ENCODE measurements at regions not wholly inside any gene's neighbourhood (a gene's known extent, or its start where the extent isn't known, plus 50 kb on each side); places are given as distances from the start of the nearest gene placed in this dataset.

DNA sequence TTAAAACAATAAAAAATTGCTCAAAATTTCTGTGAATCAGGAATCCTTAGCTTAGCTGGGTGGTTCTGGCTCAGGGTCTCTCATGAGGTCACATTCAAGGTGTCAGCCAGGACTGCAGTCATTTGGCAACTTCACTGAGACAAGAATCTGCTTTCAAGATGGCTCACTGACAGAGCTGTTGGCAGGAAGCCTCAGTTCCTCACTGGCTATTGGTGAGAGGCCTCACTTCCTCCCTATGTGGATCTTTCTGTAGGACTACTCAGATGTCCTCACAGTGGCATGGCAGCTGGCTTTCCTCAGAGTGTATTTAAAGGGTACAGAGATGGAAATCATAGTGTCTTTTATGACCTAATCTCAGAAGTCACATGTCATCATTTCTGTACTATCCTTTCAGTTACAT lies 785.7 kb downstream of the ADGRL2 start:
- TF ChIP-seq, protein P1, sequence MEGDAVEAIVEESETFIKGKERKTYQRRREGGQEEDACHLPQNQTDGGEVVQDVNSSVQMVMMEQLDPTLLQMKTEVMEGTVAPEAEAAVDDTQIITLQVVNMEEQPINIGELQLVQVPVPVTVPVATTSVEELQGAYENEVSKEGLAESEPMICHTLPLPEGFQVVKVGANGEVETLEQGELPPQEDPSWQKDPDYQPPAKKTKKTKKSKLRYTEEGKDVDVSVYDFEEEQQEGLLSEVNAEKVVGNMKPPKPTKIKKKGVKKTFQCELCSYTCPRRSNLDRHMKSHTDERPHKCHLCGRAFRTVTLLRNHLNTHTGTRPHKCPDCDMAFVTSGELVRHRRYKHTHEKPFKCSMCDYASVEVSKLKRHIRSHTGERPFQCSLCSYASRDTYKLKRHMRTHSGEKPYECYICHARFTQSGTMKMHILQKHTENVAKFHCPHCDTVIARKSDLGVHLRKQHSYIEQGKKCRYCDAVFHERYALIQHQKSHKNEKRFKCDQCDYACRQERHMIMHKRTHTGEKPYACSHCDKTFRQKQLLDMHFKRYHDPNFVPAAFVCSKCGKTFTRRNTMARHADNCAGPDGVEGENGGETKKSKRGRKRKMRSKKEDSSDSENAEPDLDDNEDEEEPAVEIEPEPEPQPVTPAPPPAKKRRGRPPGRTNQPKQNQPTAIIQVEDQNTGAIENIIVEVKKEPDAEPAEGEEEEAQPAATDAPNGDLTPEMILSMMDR (IDR thresholded peaks at IDR 0.05), result no peak
- TF ChIP-seq POLR2A (IDR thresholded peaks at IDR 0.05), result no peak
- no peaks in the 10 kb centered on the region for H3K27me3 ChIP-seq
- intact Hi-C loops (cut with DNase I), result no loop called here
- no peaks in the 10 kb centered on the region for H3K4me1 ChIP-seq (replicated peaks in 1 of 2)
- DNase-seq, result peak in 2 of 7 donors; percentile 15 to 51
- no peak overlapping the region for H3K27ac ChIP-seq
- H3K9me3 ChIP-seq (replicated peaks in 1 of 3), result no peaks in the 10 kb centered on the region
- H3K36me3 ChIP-seq (replicated peaks in 1 of 2), result no peaks in the 10 kb centered on the region
- no peak overlapping the region for H3K4me3 ChIP-seq

DNA sequence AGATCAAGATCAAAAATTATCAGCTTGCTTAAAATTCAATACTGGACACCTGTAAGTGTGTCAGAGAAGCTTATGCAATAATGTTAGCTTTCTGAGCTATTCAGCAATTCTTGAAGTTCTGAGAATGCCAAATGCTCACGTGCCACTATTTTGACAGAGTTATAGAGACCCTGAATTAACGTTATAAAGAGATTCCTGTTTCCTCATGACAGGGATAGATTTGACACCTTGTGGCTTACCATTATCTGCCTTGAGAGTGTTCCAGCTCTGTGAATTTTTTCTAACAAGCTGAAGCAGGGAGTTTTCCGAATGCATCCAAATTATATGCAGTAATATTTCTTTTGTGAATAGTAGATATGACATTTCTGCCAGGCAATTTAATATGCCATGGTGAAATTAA lies 781.6 kb downstream of the ADGRL2 start:
- Histone ChIP-seq H3K27me3 (no peaks in the 10 kb centered on the region), H3K4me3 (no peak overlapping the region), H3K9me3 (replicated peaks in 1 of 3) (peaks cover 0 to 4% (median 0%) of the 10 kb centered on the region in 3 donors), H3K27ac (no peak overlapping the region), H3K36me3 (replicated peaks in 1 of 2) (no peaks in the 10 kb centered on the region), H3K4me1 (replicated peaks in 1 of 2) (no peaks in the 10 kb centered on the region)
- no peak for TF ChIP-seq POLR2A (IDR thresholded peaks at IDR 0.05)
- intact Hi-C loops (cut with DNase I), result no loop called here
- 35 to 58% (median 49%) methylated on average over 3 of the region's 3 CpGs for WGBS, 4 donors
- DNase-seq, result no peak

DNA sequence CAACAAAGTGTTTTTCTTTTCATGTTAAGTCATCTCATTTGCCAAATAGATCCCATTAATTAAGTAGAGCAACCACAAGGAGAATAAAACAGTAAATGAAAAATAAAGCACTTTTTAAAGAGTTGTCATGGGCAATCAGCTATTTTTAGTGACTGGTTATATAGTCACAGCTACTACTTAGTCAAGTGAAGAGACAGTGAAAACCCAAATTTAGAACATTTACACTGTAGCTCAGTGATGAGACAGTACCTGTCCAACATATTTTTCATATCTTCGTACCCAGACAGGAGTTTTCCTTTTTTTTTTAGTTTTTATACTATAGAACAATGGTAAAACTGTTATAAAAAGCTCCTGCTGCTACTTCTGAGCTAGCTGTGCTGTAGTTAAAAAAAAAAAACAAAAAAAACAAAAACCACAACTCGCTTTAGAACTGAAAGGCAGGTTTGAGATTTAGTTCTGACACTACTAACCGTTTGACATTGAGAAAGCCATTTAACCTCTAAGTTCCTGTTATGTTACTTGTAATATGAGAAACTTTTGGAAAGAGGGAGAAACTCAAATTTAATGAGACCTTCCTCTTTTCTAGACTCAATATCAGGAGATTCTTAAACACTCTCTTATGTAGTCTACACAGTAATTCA lies 777.5 kb downstream of the ADGRL2 start:
- H3K9me3 ChIP-seq (replicated peaks in 1 of 3), result peaks cover 0 to 11% (median 0%) of the 10 kb centered on the region in 3 donors
- 46 to 51% (median 47%) methylated on average over 3 of the region's 3 CpGs for WGBS, 4 donors
- no peak overlapping the region for H3K27ac ChIP-seq
- intact Hi-C loops (cut with DNase I), result no loop called here
- H3K4me1 ChIP-seq (replicated peaks in 1 of 2), result no peaks in the 10 kb centered on the region
- H3K27me3 ChIP-seq, result no peaks in the 10 kb centered on the region
- H3K36me3 ChIP-seq (replicated peaks in 1 of 2), result no peaks in the 10 kb centered on the region
- no peak overlapping the region for H3K4me3 ChIP-seq
- no peak for DNase-seq
- TF ChIP-seq, protein P1 (IDR thresholded peaks at IDR 0.05), result no peak
- no peak for TF ChIP-seq POLR2A (IDR thresholded peaks at IDR 0.05)

DNA sequence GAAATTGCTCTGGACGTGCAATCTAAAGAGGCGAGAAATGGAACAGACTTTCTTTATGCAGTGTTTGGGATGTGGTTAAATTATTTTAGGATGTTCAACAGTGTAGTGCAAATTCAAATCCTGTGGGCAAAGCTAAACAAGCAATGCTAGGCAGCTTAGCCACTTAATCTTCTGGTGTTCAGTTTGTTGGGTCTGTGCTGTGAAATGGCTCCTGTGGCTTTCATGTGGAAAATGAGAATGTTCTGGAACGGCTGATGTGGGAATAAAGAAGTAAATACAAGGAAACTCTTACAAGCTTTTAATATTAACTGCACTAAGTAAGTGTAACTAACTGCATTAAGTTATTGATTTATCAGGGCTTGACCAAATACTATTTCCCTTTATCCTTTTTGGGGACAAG lies 766.6 kb downstream of the ADGRL2 start:
- 78 to 83% (median 80%) methylated on average over 3 of the region's 3 CpGs for WGBS, 4 donors
- intact Hi-C loops (cut with DNase I), result no loop called here
- Histone ChIP-seq H3K4me1 (replicated peaks in 1 of 2) (peaks cover 0 to 12% of the 10 kb centered on the region in 2 donors), H3K36me3 (replicated peaks in 1 of 2) (no peaks in the 10 kb centered on the region), H3K4me3 (no peak overlapping the region), H3K27ac (no peak overlapping the region), H3K27me3 (no peaks in the 10 kb centered on the region), H3K9me3 (replicated peaks in 1 of 3) (no peaks in the 10 kb centered on the region)
- no peak for DNase-seq
- TF ChIP-seq, protein P1 (IDR thresholded peaks at IDR 0.05), result no peak
- no peak for TF ChIP-seq POLR2A (IDR thresholded peaks at IDR 0.05)

DNA sequence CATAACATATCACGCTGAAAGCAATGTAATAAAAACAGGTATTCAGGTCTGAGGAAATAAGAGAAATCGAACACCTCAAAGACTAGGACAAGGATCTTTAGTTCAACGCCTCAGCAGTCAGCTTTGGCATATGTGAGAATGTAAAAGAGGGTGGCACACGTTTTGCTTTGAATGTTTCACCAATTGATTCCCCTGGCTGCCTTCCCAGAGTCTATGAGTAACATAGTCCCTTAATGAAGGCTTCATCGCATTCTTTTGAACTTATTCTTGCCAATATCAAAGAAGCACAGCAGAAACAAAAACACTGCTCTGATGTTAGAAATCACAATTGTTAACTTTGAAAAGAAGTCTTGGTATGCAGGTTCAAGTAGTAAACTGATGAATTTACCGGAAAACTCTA lies 764.8 kb downstream of the ADGRL2 start:
- Histone ChIP-seq H3K27me3 (no peaks in the 10 kb centered on the region), H3K4me3 (no peak overlapping the region), H3K9me3 (replicated peaks in 1 of 3) (no peaks in the 10 kb centered on the region), H3K27ac (no peak overlapping the region), H3K36me3 (replicated peaks in 1 of 2) (no peaks in the 10 kb centered on the region), H3K4me1 (replicated peaks in 1 of 2) (peaks cover 0 to 12% of the 10 kb centered on the region in 2 donors)
- peak in 2 of 7 donors; percentile 5 to 9 for DNase-seq
- TF ChIP-seq POLR2A (IDR thresholded peaks at IDR 0.05), result no peak
- TF ChIP-seq, protein P1 (IDR thresholded peaks at IDR 0.05), result no peak
- WGBS, 4 donors, result 67 to 70% (median 67%) methylated on average over 6 of the region's 6 CpGs
- intact Hi-C loops (cut with DNase I), result no loop called here

All from adrenal gland (tissue), 9 donors.